ENCODE measurements at regions not wholly inside any gene's neighbourhood (a gene's known extent, or its start where the extent isn't known, plus 50 kb on each side); places are given as distances from the start of the nearest gene placed in this dataset.

DNA sequence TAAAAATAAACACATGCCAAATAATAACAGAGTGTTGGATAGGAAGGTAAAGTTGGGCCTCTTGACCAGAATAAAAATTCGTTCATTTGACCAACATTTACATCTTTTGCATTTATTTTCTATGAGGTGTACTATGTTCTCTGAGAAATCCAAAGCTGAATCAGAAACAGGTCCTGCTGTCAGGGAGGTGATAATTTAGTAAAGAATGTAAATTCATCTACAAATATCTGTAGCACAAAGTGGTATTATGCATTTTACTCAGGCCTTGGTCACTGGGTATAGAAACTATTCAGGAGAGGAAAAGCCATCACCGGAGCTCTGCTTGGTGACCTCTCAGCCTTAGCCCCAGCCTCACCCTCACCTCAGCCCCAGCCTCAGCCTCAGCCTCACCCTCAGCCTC, 208.9 kb downstream of the SPP2 start:
- TF ChIP-seq EZH2phosphoT487 (IDR thresholded peaks at IDR 0.05; ENCODE audit: borderline replicate concordance) = no peak
- TF ChIP-seq, protein P1, sequence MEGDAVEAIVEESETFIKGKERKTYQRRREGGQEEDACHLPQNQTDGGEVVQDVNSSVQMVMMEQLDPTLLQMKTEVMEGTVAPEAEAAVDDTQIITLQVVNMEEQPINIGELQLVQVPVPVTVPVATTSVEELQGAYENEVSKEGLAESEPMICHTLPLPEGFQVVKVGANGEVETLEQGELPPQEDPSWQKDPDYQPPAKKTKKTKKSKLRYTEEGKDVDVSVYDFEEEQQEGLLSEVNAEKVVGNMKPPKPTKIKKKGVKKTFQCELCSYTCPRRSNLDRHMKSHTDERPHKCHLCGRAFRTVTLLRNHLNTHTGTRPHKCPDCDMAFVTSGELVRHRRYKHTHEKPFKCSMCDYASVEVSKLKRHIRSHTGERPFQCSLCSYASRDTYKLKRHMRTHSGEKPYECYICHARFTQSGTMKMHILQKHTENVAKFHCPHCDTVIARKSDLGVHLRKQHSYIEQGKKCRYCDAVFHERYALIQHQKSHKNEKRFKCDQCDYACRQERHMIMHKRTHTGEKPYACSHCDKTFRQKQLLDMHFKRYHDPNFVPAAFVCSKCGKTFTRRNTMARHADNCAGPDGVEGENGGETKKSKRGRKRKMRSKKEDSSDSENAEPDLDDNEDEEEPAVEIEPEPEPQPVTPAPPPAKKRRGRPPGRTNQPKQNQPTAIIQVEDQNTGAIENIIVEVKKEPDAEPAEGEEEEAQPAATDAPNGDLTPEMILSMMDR (conservative IDR thresholded peaks at IDR 0.05; ENCODE audit: low read length) = no peak
- H3K36me3 ChIP-seq (ENCODE audit: insufficient read depth, low read length) = no peaks in the 10 kb centered on the region
- H3K79me2 ChIP-seq (ENCODE audit: insufficient read depth, low read length) = no peaks in the 10 kb centered on the region
- no peak overlapping the region for H3K4me2 ChIP-seq (ENCODE audit: low read depth, low read length, poor library complexity, severe bottlenecking)
- no peaks in the 10 kb centered on the region for H4K20me1 ChIP-seq (ENCODE audit: insufficient read depth, low read length, poor library complexity, severe bottlenecking)
- H3K9ac ChIP-seq (ENCODE audit: low read depth, low read length, poor library complexity, severe bottlenecking) = no peak overlapping the region
- H3K27me3 ChIP-seq (ENCODE audit: insufficient read depth, low read length, poor library complexity, severe bottlenecking) = no peaks in the 10 kb centered on the region
- H2AFZ ChIP-seq (ENCODE audit: low read length) = no peak overlapping the region
- no peaks in the 10 kb centered on the region for H3F3A ChIP-seq (ENCODE audit: low read depth)
- H3K9me2 ChIP-seq (replicated peaks; ENCODE audit: low read depth, low read length) = no peaks in the 10 kb centered on the region
- no peak overlapping the region for H3K4me3 ChIP-seq (ENCODE audit: low read length, poor library complexity, severe bottlenecking)
- H3K4me1 ChIP-seq (ENCODE audit: insufficient read depth, low read length, poor library complexity, severe bottlenecking) = no peaks in the 10 kb centered on the region
- no peaks in the 10 kb centered on the region for H3K9me3 ChIP-seq (ENCODE audit: insufficient read depth, low read depth, low read length)

DNA sequence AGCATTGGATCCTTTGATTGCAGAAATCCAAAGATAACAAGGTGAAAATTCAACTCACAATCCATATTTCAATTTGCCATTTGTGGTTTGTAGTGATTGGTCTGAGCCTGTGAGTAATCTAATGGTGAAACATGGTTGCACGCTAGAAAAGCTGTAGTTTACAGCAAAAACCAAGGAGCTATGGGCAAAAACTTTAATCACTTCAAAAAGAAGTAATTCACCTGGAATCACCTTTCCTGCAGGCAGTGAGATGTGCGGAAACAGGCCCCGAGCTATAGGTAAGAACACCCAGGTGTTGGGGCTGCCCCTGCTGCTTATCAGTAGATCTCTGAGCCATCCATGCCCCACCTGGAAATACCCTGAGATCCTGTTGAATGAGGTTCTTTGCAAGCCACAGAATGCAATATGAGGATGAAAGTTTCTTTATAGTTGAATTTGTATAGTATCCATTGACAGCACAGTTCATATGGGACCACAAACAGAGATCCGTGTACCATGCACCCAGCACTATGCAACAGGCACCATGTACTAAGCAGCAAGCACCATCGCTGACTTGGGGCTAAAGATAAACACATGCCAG, 208.2 kb downstream of the SPP2 start:
- H3K4me3 ChIP-seq (ENCODE audit: low read length, poor library complexity, severe bottlenecking) = no peak overlapping the region
- H3K9me3 ChIP-seq (ENCODE audit: insufficient read depth, low read depth, low read length) = no peaks in the 10 kb centered on the region
- H2AFZ ChIP-seq (ENCODE audit: low read length) = no peak overlapping the region
- TF ChIP-seq, protein P1 (conservative IDR thresholded peaks at IDR 0.05; ENCODE audit: low read length) = no peak
- no peak for TF ChIP-seq EZH2phosphoT487 (IDR thresholded peaks at IDR 0.05; ENCODE audit: borderline replicate concordance)
- no peaks in the 10 kb centered on the region for H4K20me1 ChIP-seq (ENCODE audit: insufficient read depth, low read length, poor library complexity, severe bottlenecking)
- no peak overlapping the region for H3K4me2 ChIP-seq (ENCODE audit: low read depth, low read length, poor library complexity, severe bottlenecking)
- no peaks in the 10 kb centered on the region for H3F3A ChIP-seq (ENCODE audit: low read depth)
- H3K79me2 ChIP-seq (ENCODE audit: insufficient read depth, low read length) = no peaks in the 10 kb centered on the region
- H3K27me3 ChIP-seq (ENCODE audit: insufficient read depth, low read length, poor library complexity, severe bottlenecking) = no peaks in the 10 kb centered on the region
- H3K9ac ChIP-seq (ENCODE audit: low read depth, low read length, poor library complexity, severe bottlenecking) = no peak overlapping the region
- H3K4me1 ChIP-seq (ENCODE audit: insufficient read depth, low read length, poor library complexity, severe bottlenecking) = no peaks in the 10 kb centered on the region
- no peaks in the 10 kb centered on the region for H3K36me3 ChIP-seq (ENCODE audit: insufficient read depth, low read length)
- no peaks in the 10 kb centered on the region for H3K9me2 ChIP-seq (replicated peaks; ENCODE audit: low read depth, low read length)

DNA sequence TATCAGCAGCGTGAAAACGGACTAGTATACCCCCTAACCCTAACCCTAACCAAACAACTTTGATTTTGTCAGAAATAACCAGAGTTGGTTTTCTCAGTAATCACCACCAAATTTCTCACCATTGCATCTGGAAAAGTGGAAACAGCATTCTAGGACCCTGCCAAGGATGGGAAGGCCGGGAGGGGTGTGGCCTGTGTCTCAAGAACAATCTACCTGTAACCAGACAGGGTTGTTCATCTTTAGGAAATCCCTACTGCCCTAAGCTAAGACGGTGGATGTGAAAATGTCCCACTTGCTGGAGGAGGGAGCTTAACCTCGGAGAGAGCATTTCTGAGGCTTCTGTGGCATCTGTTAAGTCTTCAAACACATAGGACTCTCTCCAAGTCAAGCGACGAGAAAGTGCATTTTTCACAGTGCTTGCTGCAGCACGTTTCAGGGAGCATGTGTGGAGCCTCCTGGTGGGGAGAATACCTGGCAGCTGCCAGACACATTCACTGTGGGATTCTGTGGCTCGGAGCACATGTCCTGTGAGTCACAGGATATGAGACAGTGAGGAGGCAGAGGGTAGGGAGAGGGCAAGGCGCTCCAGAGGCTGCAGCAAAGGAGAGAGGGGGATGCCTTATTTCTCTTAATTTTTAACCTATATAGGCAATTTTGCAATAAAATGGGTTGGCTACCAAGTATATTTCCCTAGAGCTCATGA, 207.5 kb downstream of the SPP2 start:
- Histone ChIP-seq H3K4me1 (ENCODE audit: insufficient read depth, low read length, poor library complexity, severe bottlenecking) (no peaks in the 10 kb centered on the region), H2AFZ (ENCODE audit: low read length) (no peak overlapping the region), H3K79me2 (ENCODE audit: insufficient read depth, low read length) (no peaks in the 10 kb centered on the region), H3K4me3 (ENCODE audit: low read length, poor library complexity, severe bottlenecking) (no peak overlapping the region), H3K9me3 (ENCODE audit: insufficient read depth, low read depth, low read length) (no peaks in the 10 kb centered on the region), H3K27me3 (ENCODE audit: insufficient read depth, low read length, poor library complexity, severe bottlenecking) (no peaks in the 10 kb centered on the region), H3K36me3 (ENCODE audit: insufficient read depth, low read length) (no peaks in the 10 kb centered on the region), H3K4me2 (ENCODE audit: low read depth, low read length, poor library complexity, severe bottlenecking) (no peak overlapping the region), H3K9me2 (replicated peaks; ENCODE audit: low read depth, low read length) (no peaks in the 10 kb centered on the region), H4K20me1 (ENCODE audit: insufficient read depth, low read length, poor library complexity, severe bottlenecking) (no peaks in the 10 kb centered on the region), H3F3A (ENCODE audit: low read depth) (no peaks in the 10 kb centered on the region), H3K9ac (ENCODE audit: low read depth, low read length, poor library complexity, severe bottlenecking) (no peak overlapping the region)
- no peak for TF ChIP-seq EZH2phosphoT487 (IDR thresholded peaks at IDR 0.05; ENCODE audit: borderline replicate concordance)
- TF ChIP-seq, protein P1 (conservative IDR thresholded peaks at IDR 0.05; ENCODE audit: low read length) = peak; percentile 47

Data from Loucy (cell line).